H1 (cell line): ENCODE measurements at regions not wholly inside any gene's neighbourhood (a gene's known extent, or its start where the extent isn't known, plus 50 kb on each side); places are given as distances from the start of the nearest gene placed in this dataset.

Source experiments
- CTCF ChIA-PET: fragments of 300-600 bp; sonication (Branson Sonifier 250); formaldehyde crosslinking; loops from one replicate; lab custom pipeline; 2021; ENCODE audit not compliant: partially characterized antibody; lab: Charles Lee
- POLR2A ChIA-PET: fragments of 300-600 bp; sonication (Branson Sonifier 250); formaldehyde crosslinking; loops from one replicate; lab custom pipeline; 2021; ENCODE audit warnings: inconsistent platforms; ENCODE audit not compliant: partially characterized antibody; lab: Charles Lee
- DNase-seq, 2 experiments: peaks; one replicate each; pipeline versions ENCODE4 v3.0.0 to v3.0.0-alpha.2; 2010 to 2022; ENCODE audit warnings: low spot score in 2 of 2, low read depth in 1 of 2, mixed read lengths in 1 of 2
- FAIRE-seq: peaks from 2 replicates; lab custom pipeline; 2011; peaks lifted over from hg19 to GRCh38; lab: Jason Lieb, UNC
- H2AFZ ChIP-seq: 2 replicates; pipeline ENCODE4 v1.8.1; 2012; ENCODE audit warnings: low read length, inconsistent platforms
- H2AK5ac ChIP-seq: 2 replicates; pipeline ENCODE4 v1.6.1; 2013; ENCODE audit warnings: low read depth, low read length
- H2BK120ac ChIP-seq: replicated peaks from 2 replicates; pipeline ENCODE3; 2013; ENCODE audit warnings: low read depth, low read length, inconsistent platforms
- H2BK12ac ChIP-seq: 2 replicates; pipeline ENCODE4 v1.6.1; 2013; ENCODE audit warnings: low read depth, low read length
- H2BK15ac ChIP-seq: 2 replicates; pipeline ENCODE4 v1.6.1; 2013; ENCODE audit warnings: low read length
- H2BK20ac ChIP-seq: 2 replicates; pipeline ENCODE4 v1.6.1; 2013; ENCODE audit warnings: low read length
- H2BK5ac ChIP-seq: 2 replicates; pipeline ENCODE4 v1.6.1; 2013; ENCODE audit warnings: low read depth, low read length
- H3K14ac ChIP-seq: 2 replicates; pipeline ENCODE4 v1.6.1; 2013; ENCODE audit warnings: inconsistent platforms; ENCODE audit not compliant: insufficient read length
- H3K18ac ChIP-seq: 2 replicates; pipeline ENCODE4 v1.6.1; 2013; ENCODE audit warnings: low read length; ENCODE audit errors: extremely low read depth
- H3K23ac ChIP-seq: 2 replicates; pipeline ENCODE4 v1.6.1; 2013; ENCODE audit warnings: inconsistent platforms; ENCODE audit not compliant: insufficient read length
- H3K23me2 ChIP-seq: 2 replicates; pipeline ENCODE4 v1.6.1; 2013; ENCODE audit warnings: low read depth, low read length
- H3K27ac ChIP-seq: 2 replicates; pipeline ENCODE4 v1.6.1; 2011; ENCODE audit warnings: low read depth, low read length, inconsistent platforms
- H3K27me3 ChIP-seq, 4 experiments: replicated peaks in 1 of 4; 1 replicate in 1 of 4; 2 replicates in 3 of 4; pipeline versions ENCODE4 v1.6.1 to v1.8.1; 2011 to 2013; ENCODE audit warnings: low read length in 3 of 4, mild to moderate bottlenecking in 3 of 4, inconsistent platforms in 2 of 4, mixed read lengths in 2 of 4, moderate library complexity in 1 of 4; ENCODE audit not compliant: control insufficient read depth in 3 of 4, insufficient read depth in 3 of 4; ENCODE audit errors: extremely low read depth in 1 of 4
- H3K36me3 ChIP-seq, 4 experiments: 2 replicates each; pipeline versions ENCODE4 v1.6.1 to v1.8.1; 2011 to 2013; ENCODE audit warnings: mild to moderate bottlenecking in 4 of 4, low read length in 3 of 4, moderate library complexity in 2 of 4, control low read depth in 1 of 4, inconsistent platforms in 1 of 4; ENCODE audit not compliant: insufficient read depth in 4 of 4, control insufficient read depth in 2 of 4
- H3K4ac ChIP-seq: replicated peaks from 2 replicates; pipeline ENCODE3; 2013; ENCODE audit warnings: low read length, low read depth, mixed read lengths, inconsistent platforms; ENCODE audit not compliant: insufficient read length
- H3K4me1 ChIP-seq, 4 experiments: replicated peaks in 1 of 4; 1 replicate in 1 of 4; 2 replicates in 3 of 4; pipeline versions ENCODE4 v1.6.1 to v1.8.1; 2011 to 2013; ENCODE audit warnings: low read length in 3 of 4, inconsistent platforms in 2 of 4, mixed read lengths in 1 of 4; ENCODE audit not compliant: insufficient read depth in 4 of 4, control insufficient read depth in 3 of 4
- H3K4me2 ChIP-seq, 2 experiments: 2 replicates each; pipeline versions ENCODE4 v1.6.1 to v1.8.1; 2011 to 2013; ENCODE audit warnings: low read depth in 2 of 2, low read length in 2 of 2, control low read depth in 1 of 2, inconsistent platforms in 1 of 2, mild to moderate bottlenecking in 1 of 2; ENCODE audit not compliant: insufficient read depth in 1 of 2
- H3K4me3 ChIP-seq, 4 experiments: fragments of 200-600, 300-600 bp in 1 of 4; sonication (generic), shearing (Covaris generic), sonication (Bioruptor Twin) in 1 of 4; 2 replicates each; pipeline versions ENCODE4 v1.5.1 to v1.8.1; 2011 to 2016; ENCODE audit warnings: low read length in 4 of 4, low read depth in 3 of 4, control low read depth in 2 of 4, inconsistent platforms in 2 of 4, mild to moderate bottlenecking in 2 of 4, mixed read lengths in 1 of 4, moderate library complexity in 1 of 4; ENCODE audit not compliant: insufficient read depth in 2 of 4; ENCODE audit errors: extremely low read depth in 1 of 4
- H3K56ac ChIP-seq: replicated peaks from 2 replicates; pipeline ENCODE3; 2013; ENCODE audit warnings: low read depth, mild to moderate bottlenecking, mixed read lengths, low read length, inconsistent platforms; ENCODE audit not compliant: insufficient read length
- H3K79me1 ChIP-seq: 2 replicates; pipeline ENCODE4 v1.6.1; 2013; ENCODE audit warnings: low read depth, low read length, control low read depth
- H3K79me2 ChIP-seq, 2 experiments: 2 replicates each; pipeline versions ENCODE4 v1.6.1 to v1.8.1; 2012 to 2013; ENCODE audit warnings: low read length in 2 of 2, mild to moderate bottlenecking in 2 of 2, inconsistent platforms in 1 of 2; ENCODE audit not compliant: insufficient read depth in 2 of 2, control insufficient read depth in 1 of 2
- H3K9ac ChIP-seq, 4 experiments: replicated peaks in 1 of 4; 1 replicate in 1 of 4; 2 replicates in 3 of 4; pipeline versions ENCODE4 v1.6.1 to v1.8.1; 2011 to 2013; ENCODE audit warnings: low read depth in 3 of 4, low read length in 3 of 4, control low read depth in 2 of 4, mild to moderate bottlenecking in 2 of 4, moderate library complexity in 2 of 4, inconsistent platforms in 1 of 4; ENCODE audit errors: extremely low read depth in 1 of 4
- H3K9me3 ChIP-seq, 2 experiments: 2 replicates each; pipeline versions ENCODE4 v1.6.1 to v1.8.1; 2012 to 2013; ENCODE audit warnings: mild to moderate bottlenecking in 2 of 2, moderate library complexity in 2 of 2, control low read depth in 1 of 2, inconsistent platforms in 1 of 2, low read depth in 1 of 2, low read length in 1 of 2, mixed read lengths in 1 of 2; ENCODE audit not compliant: insufficient read depth in 2 of 2
- H4K20me1 ChIP-seq, 2 experiments: replicated peaks in 1 of 2; 2 replicates each; pipeline versions ENCODE3 to v1.8.1; 2011 to 2013; ENCODE audit warnings: inconsistent platforms in 2 of 2, low read length in 2 of 2, mild to moderate bottlenecking in 1 of 2; ENCODE audit not compliant: insufficient read depth in 2 of 2, control insufficient read depth in 1 of 2
- H4K5ac ChIP-seq: 2 replicates; pipeline ENCODE4 v1.6.1; 2013; ENCODE audit warnings: low read length, low read depth, mixed read lengths, inconsistent platforms; ENCODE audit not compliant: insufficient read length
- H4K8ac ChIP-seq: 2 replicates; pipeline ENCODE4 v1.8.0; 2013; ENCODE audit warnings: mild to moderate bottlenecking, moderate library complexity, low read length, inconsistent platforms; ENCODE audit not compliant: insufficient read depth; ENCODE audit errors: extremely low read depth
- H4K91ac ChIP-seq: replicated peaks from 2 replicates; pipeline ENCODE3; 2013; ENCODE audit warnings: low read length, mixed read lengths, inconsistent platforms; ENCODE audit not compliant: insufficient read length
- E2F6 ChIP-seq: IDR thresholded peaks from 2 replicates; pipeline ENCODE4 v1.6.1; 2012; ENCODE audit warnings: inconsistent platforms
- NRF1 ChIP-seq: IDR thresholded peaks from 2 replicates; pipeline ENCODE4 v1.6.1; 2011; ENCODE audit warnings: mild to moderate bottlenecking, low read depth, low read length, improper control_type of control experiment
- SIX5 ChIP-seq: IDR thresholded peaks from 2 replicates; pipeline ENCODE4 v1.6.1; 2011; ENCODE audit warnings: mild to moderate bottlenecking, low read depth, low read length
- SRF ChIP-seq: IDR thresholded peaks from 2 replicates; pipeline ENCODE4 v1.6.1; 2011; ENCODE audit warnings: mild to moderate bottlenecking, low read depth, low read length, moderate library complexity
- TCF12 ChIP-seq: IDR thresholded peaks from 2 replicates; pipeline ENCODE4 v1.6.1; 2011; ENCODE audit warnings: low read depth, mild to moderate bottlenecking, low read length
- WGBS, 2 experiments: shearing (Covaris generic) in 1 of 2; methylation state at CpG; one replicate each; pipeline versions ENCODE4 v1.1.6 to v1.1.7; 2013 to 2015; ENCODE audit warnings: low lambda C conversion rate in 2 of 2, mixed read lengths in 2 of 2, inconsistent platforms in 1 of 2, low coverage in 1 of 2, missing lambda C conversion rate in 1 of 2; ENCODE audit not compliant: insufficient replicate concordance in 2 of 2, insufficient coverage in 1 of 2, insufficient read length in 1 of 2; ENCODE audit errors: extremely low coverage in 1 of 2, missing lambda C conversion rate in 1 of 2; 5-methylcytosine and 5-hydroxymethylcytosine counted together
- TF ChIP-seq, protein P1 (sequence below): IDR thresholded peaks from 2 replicates; pipeline ENCODE4 v1.6.1; 2012; ENCODE audit warnings: inconsistent platforms

GRCh38 chr12:24554612-24555295 lies 394.1 kb downstream of the BCAT1 start:
- no peak overlapping the region for H3K4me2 ChIP-seq

More at GRCh38 chr12:24554612-24555295, 394.1 kb downstream of the BCAT1 start:
- no peak overlapping the region for H2AFZ ChIP-seq
- H4K20me1 ChIP-seq = no peaks in the 10 kb centered on the region
- H3K9me3 ChIP-seq = no peaks in the 10 kb centered on the region
- H2BK20ac ChIP-seq = no peak overlapping the region
- H3K56ac ChIP-seq = no peak overlapping the region
- H2AK5ac ChIP-seq = no peak overlapping the region
- no peak overlapping the region for H3K27ac ChIP-seq
- no peak overlapping the region for H2BK15ac ChIP-seq
- H3K79me1 ChIP-seq = no peaks in the 10 kb centered on the region
- ChIA-PET CTCF (interaction anchor here (0.9 to 1.4 kb wide), 4 partner anchors 17 to 437 kb away, joined by 3 to 4 read pairs (median 3); no protein-coding TSS in a partner anchor), POLR2A (interaction anchor here (1.3 kb wide), 1 partner anchor 7 kb away, joined by 3 read pairs; no protein-coding TSS in a partner anchor)
- no peaks in the 10 kb centered on the region for H3K79me2 ChIP-seq
- H3K23ac ChIP-seq = no peak overlapping the region
- H2BK5ac ChIP-seq = no peak overlapping the region
- no peak overlapping the region for H3K4ac ChIP-seq
- no peak overlapping the region for H3K9ac ChIP-seq
- no peaks in the 10 kb centered on the region for H3K36me3 ChIP-seq
- H3K4me1 ChIP-seq = peaks cover 0 to 13% (median 4%) of the 10 kb centered on the region in 4 experiments; a peak in 6 of 7 replicates
- no peak overlapping the region for H4K5ac ChIP-seq
- no peaks in the 10 kb centered on the region for H3K27me3 ChIP-seq
- H3K18ac ChIP-seq = no peak overlapping the region
- H4K8ac ChIP-seq = no peak overlapping the region
- H3K23me2 ChIP-seq = no peaks in the 10 kb centered on the region
- no peak overlapping the region for H3K14ac ChIP-seq
- FAIRE-seq (no peak), DNase-seq (no peak)
- no peak overlapping the region for H2BK120ac ChIP-seq
- no peak overlapping the region for H4K91ac ChIP-seq
- H2BK12ac ChIP-seq = no peak overlapping the region
- 82% methylated on average over 11 of the region's 11 CpGs; no CpG with 5 or more reads in 1 of the 2 experiments for WGBS, 2 experiments
- TF ChIP-seq, protein P1, sequence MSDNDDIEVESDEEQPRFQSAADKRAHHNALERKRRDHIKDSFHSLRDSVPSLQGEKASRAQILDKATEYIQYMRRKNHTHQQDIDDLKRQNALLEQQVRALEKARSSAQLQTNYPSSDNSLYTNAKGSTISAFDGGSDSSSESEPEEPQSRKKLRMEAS = no peak
- TF ChIP-seq SIX5 (no peak), E2F6 (no peak), NRF1 (no peak), SRF (no peak), TCF12 (no peak)
- no peak overlapping the region for H3K4me3 ChIP-seq
